GM19467 (cell line): ENCODE measurements at regions not wholly inside any gene's neighbourhood (a gene's known extent, or its start where the extent isn't known, plus 50 kb on each side); places are given as distances from the start of the nearest gene placed in this dataset.

Experiments used
- ATAC-seq: cut with Tn5 transposase; IDR thresholded peaks from one replicate; pipeline ENCODE4 v1.9.1; 2021; ENCODE audit warnings: mild to moderate bottlenecking, moderate library complexity; ENCODE audit not compliant: unreplicated experiment

DNA sequence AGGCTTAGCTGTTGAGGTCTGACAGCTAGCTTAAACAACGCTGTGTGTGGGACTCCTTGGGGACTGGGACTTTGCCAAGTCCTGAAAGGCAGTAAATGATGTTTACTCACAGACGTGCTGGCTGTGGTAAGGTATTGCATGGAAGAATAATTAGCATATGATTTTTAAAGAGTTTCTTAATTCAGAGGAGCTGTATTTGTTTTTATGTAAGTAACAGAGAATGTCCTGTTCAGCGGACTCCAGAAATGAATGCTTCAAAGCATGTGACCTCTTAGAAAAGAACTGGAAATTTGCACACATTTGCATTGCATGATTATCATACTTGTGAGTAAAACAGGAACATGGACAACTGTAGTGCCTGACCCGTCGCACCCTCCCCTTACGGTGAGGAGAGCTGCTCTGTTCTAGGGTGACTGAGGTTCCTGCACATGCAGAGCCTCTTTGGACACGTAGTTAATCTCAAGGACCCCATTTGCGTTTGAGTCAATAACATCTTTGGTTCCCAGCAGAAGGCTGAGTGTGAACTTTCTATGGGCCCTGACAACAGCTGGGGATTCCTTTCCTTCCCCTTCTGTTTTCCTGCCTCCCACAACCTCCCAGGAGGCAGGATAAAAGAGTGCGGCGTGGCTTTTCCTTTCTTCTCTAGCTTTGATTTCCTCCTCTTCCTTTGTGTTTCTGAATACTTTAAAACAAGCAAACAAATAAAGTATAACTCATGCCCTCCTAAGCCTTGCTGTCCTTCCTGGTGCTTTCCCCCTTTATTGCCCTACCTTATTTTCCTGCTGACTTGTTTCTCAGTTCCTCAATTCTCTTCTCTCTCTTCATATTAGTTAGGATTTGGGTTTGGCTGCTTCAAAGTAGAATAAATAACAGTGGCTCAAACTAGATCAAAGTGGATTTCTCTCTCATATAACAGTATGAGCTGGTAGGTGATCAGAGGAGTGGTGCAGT lies 157.2 kb upstream of the CD180 start:
- ATAC-seq, result no peak

DNA sequence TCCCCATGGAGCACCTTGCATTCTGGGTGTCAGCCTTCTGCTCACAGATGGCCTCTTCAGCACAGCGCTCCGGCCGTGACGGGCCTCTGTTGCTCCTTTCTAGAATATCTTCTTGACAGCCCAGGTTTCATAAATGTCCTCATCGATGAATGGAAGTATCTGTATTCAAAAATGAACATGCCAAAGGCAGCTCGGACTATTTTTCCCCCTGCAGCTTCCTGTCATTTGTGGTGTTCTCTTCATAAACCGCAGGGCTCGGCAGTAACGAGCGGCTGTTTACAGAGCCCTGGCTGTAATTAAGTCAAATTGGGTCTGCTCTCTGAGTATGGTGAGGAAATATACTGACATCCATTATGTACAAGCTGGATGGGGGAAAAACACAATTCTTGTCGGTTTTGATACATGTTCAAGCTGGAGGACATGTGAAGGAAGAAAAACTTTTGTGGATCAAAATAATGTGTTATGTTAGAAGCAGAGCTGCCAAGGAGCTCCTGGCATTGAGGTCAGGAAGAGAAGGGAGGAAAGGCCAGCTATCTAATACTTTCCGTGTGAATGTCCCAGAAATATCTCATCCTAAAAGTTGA lies 154.1 kb upstream of the CD180 start:
- no peak for ATAC-seq

GRCh38 chr5:67350185-67350584 lies 153.6 kb upstream of the CD180 start:
- no peak for ATAC-seq

GRCh38 chr5:67347821-67348220 lies 151.2 kb upstream of the CD180 start:
- ATAC-seq, result no peak

GRCh38 chr5:67346611-67347010 lies 150.0 kb upstream of the CD180 start:
- no peak for ATAC-seq

- ATAC-seq, result no peak
These were observed 148.3 kb upstream of the CD180 start for GRCh38 chr5:67344870-67345269.

GRCh38 chr5:67343835-67344234 lies 147.2 kb upstream of the CD180 start:
- ATAC-seq, result no peak

GRCh38 chr5:67341478-67341877 lies 144.9 kb upstream of the CD180 start:
- no peak for ATAC-seq

DNA sequence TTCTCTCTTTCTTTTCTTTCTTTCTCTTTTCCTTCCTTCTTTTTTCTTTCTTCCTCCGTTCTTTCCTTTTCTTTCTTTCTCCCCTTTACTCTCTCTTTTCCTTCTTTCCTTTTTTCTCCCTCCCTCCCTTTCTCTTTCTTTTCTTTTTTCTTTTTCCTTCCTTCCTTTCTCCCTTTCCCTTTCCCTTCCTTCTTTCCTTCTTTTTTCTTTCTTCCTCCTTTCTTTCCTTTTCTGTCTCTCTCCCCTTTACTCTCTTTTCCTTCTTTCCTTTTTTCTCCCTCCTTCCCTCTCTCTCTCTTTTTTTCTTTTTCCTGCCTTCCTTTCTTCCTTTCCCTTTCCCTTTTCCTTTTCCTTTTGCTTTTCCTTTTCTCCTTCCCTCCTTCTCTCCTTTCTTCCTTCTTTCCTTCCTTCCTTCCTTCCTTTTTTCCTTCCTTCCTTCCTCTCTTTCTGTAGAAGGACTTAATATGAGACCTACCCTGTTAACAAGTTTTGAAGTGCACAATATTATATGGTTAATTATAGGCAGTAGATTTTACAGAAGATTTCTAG lies 142.7 kb upstream of the CD180 start:
- ATAC-seq, result no peak

DNA sequence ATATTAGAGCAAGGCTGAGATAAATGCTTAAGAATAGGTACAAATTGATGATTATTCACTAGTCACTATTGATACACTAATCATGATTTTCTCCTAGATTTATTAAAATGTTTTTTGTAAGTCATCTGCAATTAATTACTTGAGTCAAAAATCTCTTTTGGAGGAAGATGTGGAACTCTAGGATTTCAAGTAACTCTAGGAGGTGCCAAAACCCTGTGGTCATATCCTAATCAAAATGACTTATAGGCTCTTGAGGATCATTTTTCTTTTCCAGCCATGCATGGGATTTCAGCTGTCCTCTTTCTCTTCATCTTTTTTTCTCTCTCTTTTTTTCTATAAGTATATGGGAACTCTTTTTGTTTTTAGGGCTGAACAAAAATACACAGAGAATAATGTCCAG lies 141.8 kb upstream of the CD180 start:
- no peak for ATAC-seq

- no peak for ATAC-seq
These were observed 141.2 kb upstream of the CD180 start for GRCh38 chr5:67337751-67338150.

DNA sequence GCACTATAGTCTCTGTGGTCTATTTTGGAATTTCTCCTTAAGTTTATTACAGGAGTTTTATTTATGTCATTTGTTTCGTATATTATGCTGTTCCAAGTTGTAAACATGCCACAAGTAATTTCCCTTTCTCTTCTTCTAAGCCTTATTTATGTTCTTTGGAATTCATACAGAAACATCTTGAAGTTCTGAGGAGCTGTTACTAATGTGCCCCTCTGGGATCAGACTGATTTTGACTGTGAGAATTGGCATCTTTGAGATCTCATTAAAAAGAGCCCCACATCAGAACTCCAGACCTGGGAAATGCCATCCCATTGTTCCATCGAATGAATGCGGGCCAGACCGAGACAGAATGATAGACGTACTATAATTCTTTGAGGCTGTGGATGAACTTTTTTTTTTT lies 138.8 kb upstream of the CD180 start:
- no peak for ATAC-seq

GRCh38 chr5:67334373-67334772 lies 137.8 kb upstream of the CD180 start:
- ATAC-seq, result no peak

- ATAC-seq, result no peak
These were observed 136.6 kb upstream of the CD180 start for GRCh38 chr5:67333171-67333570.

GRCh38 chr5:67331296-67331925 lies 134.8 kb upstream of the CD180 start:
- no peak for ATAC-seq

DNA sequence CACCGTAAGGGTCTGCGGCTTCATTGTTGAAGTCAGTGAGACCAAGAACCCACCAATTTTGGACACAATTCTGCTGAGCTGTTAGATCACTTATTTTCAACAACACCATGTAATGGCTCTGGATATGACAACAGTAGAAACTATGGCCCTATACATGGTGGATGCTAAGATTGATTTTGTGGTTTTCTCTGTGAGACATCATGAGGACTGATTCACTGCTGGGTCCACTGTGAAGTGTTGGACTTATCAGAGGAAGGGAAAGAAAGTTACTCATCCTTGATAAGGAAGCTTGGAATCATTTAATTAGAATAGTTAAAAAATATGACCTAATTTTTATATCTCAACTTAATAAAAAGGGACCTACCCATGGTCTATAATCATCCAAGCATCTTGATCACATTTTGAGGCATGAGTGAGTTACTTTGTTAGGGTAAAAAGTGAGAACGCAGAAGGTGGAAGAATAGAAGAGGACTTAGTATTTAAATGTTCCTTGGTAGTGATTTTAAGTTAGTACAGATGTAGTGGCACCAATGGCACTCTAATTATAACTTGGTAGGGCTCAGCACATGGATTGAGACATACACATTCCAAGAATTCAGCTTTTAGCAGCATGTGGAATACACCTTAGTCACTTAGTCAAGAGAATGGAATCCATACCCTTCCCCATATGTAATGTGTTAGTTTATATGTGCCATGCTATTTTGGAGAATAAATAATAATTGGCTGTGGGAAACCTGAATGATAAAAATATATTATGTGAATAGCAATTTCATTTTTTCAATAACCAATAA lies 123.5 kb upstream of the CD180 start:
- ATAC-seq, result no peak

- ATAC-seq, result no peak
These were observed 122.1 kb upstream of the CD180 start for GRCh38 chr5:67318746-67319145.

- ATAC-seq, result no peak
These were observed 121.0 kb upstream of the CD180 start for GRCh38 chr5:67317603-67318002.

- ATAC-seq, result no peak
These were observed 120.1 kb upstream of the CD180 start for GRCh38 chr5:67316695-67317094.

DNA sequence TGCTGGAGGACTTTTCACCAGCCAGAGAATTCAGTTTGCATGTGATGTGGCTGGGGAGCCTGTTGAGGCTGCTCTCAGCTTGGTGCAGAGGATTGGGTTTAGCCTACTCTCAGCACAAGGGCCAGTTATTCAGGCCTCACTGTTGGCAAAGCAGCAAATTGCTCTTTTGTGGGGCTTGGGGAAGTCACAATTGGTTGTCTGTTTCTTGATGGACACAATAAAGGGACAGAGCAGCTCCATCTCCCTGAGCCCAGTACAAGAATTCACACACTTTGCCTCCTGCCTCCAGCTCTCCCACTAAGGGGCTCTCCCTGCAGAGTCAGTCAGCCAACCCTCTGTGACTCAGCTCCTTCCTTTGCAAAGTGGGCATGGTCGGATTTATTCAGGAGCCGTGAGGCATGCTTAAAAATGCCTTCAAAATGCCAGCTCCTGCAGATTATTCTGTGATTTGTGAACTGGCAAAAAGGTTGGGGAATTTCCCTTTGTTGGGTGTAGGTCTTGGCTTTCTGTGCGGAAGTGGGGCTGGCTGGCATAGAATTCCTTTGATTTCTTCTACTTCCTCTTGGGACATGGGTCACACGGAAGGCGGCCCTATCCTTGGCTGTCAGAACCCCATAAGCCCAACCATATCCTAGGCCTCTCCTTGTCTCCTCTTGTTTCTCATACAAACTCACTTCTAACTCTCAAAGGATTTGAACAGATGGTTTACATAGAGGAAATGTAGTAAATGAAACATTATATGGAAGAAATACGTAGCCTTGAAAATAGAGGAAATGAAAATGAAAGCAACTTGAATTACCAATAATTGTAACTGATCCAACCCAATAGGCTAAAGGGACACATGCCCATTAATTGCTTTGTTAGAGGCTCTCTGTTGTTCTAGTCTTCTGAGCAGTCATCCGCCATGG lies 118.7 kb upstream of the CD180 start:
- no peak for ATAC-seq
